IPS-NIHi11 (cell line): ENCODE measurements at regions not wholly inside any gene's neighbourhood (a gene's known extent, or its start where the extent isn't known, plus 50 kb on each side); places are given as distances from the start of the nearest gene placed in this dataset.
"Not testable (repeated sequence)": the region's sequence is repeated elsewhere in the genome, so short reads cannot be mapped to it uniquely, and the experiment has no call there.

Experiments used
- DNase-seq: peaks from one replicate; pipeline ENCODE4 v3.0.0; 2012; ENCODE audit warnings: mixed read lengths, low spot score

DNA sequence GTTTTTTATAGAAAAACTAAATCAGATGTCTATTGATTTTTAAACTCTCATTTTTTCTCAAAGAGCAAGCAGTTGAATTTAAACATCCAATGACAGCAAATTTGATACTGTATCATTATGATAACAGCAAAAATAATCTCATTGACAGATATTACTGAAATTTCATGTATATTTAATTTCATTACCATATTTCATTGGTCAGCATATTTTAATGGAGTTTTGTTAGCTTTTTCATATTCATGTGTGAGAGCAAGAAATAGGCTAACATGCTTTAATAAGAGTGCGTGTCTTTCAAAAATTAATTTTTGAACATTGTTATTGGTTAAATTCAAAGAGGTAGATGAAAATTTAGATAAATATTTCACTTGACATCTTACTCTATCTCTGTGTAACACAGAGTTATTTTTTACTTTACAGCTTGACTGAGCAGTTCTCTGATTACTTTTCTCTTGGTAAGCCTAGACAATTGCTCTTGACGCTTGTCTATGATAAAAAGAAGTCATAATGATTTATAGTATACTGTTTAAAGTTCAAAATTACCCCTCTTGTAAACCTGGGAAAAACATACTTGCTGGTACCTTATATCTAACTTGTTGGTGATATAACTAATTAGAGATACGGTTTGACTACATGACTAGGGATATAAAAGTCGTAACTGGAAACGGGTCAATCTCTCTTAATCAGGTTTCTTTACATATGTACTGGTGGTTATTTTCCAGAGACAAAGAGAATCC, 732.3 kb upstream of the NCAM2 start:
- no peak for DNase-seq

DNA sequence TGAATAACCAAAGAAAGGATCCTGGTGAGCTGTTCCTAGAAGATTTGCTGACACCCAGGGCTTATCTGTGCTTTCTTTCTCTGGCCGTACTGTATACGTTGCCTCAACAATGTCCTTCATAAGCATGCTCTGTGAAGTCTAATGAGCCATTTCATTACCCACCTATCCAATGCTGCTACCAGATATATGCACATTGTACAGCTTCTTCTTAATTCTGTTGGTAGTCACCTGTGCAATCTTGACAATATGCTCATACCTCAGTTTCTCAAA, 731.8 kb upstream of the NCAM2 start:
- no peak for DNase-seq

DNA sequence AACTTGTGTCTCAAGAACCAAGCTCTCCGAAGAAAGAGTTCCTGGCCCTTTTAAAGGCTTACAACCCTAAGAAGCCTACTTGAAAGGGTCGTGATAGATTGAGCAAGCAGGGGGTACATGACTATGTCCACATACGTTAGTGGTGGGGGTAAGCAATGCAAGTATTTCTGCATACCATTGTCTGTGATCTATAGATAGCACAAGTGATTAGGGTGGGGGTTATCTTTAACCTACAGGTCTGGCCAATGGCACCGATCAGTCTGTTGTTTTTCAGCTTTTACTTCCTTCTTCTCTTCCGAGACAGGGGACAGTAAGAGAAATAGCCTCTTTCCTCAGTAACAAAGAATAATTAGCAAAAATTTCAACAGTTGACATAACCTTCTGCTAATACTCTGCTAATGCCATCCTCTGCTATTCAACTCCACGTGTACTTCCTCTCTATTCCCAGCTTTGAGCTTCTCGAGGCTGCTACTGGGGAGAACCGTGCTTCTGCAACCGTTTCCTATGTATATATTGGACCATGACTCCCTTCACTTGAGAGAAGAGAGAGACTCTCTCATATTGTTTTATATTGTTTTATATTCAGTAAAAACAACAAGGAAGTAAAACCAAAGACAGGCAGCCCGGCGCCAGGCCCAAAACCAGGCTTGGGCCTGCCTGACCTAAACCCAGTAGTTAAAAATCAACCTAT, 727.7 kb upstream of the NCAM2 start:
- no peak for DNase-seq

DNA sequence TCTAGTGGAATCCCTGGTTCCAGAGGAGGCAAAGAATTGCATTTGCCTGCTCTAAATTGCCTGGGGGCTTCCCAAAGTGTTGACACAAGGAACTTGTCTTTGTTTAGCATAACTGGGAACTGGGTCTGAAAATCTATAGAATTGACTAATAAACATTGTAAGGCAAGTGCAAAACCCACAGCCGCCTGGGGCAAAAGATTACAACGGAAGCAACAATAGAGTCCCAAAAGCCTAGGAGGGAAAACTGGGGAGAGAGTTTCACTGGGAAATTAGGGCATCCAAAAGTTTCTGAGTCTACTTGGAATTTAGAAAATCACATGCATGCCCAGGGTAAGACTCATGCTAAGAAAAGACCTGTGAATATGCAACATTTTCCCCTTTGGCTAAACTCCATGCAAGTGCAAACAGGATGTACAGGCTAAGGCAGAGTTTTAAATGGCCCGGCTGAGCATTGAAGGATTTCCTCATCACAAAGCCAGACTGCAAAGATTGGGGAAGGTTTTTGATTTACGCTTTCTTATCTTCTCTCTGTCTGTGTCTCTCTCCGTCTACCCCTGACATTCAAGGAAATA, 725.3 kb upstream of the NCAM2 start:
- DNase-seq = no peak

DNA sequence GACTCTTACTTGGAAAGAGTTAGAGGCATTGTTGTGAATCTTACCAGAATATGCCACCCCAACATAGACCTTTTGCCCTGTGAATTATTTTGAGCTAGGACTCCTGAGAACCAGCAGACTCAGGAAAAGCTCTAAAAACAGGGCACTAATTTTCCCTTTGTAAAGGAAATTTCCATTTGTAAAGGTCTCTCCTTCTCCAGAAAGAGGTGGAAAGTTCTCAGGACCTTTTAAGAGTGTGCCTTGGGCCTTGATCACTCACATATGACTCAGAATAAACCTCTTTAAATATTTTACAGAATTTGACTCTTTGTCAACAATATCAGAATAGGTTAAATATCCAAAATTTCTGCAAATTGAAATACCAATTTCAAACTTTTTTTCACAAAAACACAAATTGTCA, 721.8 kb upstream of the NCAM2 start:
- DNase-seq = no peak

DNA sequence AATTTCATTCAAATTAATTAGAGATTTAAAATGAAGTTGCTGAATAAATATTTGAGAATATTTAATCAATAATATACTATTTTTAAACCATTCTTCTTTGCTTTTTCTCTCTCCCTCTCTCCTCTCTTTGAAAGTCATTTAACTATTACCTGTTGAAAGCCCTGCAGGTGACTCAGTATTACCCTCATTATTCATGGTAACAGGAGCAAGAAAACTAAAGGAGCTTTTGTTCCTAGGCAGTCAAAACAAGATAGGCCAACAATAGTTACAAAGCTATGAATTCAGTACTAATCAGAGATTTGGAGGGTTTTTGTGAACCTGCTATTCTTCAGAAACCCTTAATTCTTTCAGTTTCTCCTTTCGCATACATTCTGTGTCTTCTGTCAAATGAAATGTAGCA, 721.3 kb upstream of the NCAM2 start:
- no peak for DNase-seq

DNA sequence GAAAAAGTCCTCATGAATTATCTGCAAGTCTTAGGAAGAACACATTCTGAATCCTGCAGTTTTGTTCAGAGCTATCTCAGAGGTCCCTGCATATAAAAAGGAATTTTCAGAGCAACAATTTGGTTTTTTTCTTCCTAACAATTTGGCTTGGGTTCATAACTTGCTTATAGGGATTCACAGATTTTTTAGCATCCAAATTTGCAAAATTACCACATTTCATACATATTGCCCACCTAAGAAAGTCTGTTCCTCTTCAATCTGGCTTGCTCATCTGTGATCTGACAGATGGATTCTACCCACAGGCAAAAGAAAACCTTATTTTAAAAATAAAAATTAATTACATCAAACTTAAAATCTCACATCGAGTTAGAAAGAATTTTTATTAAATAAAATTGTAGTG, 714.4 kb upstream of the NCAM2 start:
- DNase-seq = no peak

DNA sequence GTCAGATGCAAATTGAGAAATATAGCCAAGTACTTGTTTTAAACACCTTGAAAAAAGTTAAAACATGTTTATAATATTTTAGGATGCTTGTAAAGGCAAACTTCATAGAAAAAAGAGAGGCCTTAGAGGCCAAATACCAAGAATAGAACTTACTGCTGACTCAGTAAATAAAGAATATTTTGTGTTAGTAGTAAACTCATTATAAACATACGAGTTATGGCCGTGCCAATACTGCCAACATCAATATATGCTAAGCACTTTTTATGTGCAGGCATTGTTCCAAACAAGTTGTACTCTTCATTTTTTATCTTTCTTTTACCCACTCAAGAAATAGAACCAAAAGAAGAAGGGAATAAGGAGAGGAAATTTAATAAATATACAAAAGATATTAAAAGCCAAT, 705.9 kb upstream of the NCAM2 start:
- DNase-seq = no peak

DNA sequence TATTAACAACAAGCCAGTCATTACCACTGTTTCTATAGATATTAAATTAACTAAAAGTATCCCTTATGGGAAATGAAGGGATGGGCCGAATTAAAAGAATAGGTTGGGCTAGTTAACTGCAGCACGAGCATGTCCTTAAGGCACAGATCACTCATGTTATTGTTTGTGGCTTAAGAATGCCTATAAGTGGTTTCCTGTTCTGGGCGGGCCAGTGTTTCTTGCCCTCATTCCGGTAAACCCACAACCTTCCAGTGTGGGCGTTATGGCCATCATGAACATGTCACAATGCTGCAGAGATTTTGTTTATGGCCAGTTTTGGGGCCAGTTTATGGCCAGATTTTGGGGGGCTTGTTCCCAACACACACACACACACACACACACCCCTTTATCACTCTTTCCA, 705.4 kb upstream of the NCAM2 start:
- DNase-seq = not testable (repeated sequence)

DNA sequence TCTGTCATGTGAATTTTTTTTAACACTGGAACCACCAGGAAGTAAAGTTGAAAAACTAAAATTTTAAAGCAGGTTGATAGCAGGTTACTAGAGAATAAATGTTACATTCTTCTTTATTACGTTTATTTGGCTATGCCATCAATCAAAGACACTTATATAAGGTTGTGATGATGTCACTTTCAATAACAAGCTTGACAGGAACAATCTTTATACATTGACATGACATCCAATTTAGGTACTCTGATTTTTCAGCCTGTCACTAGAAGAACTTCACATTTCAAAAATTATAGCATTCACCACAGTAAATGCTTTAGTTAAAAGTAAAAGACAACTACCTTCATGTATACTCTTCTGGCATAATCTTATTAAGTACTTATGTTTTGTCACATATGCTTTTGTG, 696.8 kb upstream of the NCAM2 start:
- DNase-seq = no peak

DNA sequence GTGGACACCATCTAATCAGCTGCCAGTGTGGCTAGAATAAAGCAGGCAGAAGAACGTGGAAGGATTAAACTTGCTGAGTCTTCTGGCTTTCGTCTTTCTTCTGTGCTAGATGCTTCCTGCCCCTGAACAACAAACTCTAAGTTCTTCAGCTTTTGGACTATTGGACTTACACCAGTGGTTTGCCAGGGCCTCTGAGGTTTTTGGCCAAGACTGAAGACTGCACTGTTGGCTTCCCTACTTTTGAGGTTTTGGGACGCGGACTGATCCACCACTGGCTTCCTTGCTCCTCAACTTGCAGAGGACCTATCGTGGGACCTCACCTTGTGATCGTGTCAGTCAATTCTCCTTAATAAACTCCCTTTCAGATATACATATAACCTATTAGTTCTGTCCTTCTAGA, 696.1 kb upstream of the NCAM2 start:
- DNase-seq = no peak

DNA sequence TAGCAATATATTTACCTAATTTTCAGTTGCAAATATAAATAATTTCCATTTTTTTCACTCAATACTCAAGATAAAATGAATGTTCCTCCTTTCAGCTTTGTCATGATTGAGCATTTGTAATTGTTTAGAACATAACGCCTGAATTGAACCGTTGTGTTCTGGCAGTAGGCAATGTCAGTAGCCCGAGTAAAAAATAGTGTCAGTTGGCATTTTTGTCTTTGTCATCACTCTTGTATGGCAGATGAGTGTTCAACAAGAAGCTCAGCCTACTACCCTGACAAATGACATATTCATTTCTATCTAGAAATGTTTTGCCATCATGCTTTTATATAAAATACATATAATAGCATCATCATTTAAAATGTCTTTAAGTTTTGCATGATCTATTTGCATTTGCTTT, 691.4 kb upstream of the NCAM2 start:
- no peak for DNase-seq

DNA sequence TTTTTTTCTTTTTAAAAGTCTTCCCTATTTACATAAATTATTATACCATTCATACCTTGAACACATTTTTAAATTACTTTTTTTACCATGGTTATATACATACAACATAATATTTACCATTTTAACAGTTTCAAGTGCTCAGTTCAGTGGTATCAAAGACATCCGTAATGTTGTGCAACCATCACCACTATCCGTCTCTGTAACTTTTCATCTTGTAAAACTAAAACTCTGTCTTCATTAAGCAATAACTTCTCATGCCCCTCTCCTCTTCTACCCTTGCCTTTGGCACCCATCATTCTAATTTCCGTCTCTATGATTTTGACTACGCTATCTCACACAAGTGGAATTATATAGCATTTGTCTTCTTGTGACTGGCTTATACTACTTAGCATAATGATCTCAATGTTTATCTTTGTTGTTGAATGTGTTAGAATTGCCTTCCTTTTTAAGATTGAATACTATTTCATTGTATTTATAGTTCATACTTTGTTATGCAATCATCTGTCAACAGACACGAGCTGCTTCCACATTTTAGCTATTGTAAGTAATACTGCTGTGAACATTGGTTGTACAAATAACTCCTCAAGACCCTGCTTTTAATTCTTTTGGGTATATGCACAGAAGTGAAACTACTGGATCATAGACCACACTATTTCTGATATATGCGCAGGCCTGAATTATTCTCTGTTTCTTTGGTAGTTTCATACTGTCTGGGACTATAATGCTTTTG, 689.5 kb upstream of the NCAM2 start:
- no peak for DNase-seq

DNA sequence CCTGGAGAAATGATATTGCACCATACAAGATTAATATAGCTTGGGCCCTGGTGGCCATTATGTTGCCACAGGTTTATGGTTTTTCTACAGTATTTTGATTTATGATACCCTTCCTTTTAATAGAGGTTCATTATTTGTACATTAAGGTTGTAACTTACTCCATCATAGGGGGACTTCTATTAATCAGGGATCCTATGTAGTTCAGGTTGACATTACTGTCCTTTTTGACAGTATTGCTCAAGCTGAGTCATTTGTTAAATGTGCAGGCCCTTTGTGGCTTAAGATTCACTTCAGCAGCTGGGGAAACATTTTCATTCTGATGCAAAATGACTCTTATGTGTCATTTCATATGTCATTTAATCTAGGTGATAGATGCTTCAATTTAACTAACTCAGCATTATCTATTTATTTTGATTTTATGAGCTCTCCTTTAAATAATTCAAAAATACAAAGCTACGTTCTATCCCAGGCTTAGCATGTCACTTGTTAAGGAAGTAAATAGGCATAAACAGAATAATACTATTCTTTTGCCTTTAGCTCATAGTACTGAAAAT, 686.9 kb upstream of the NCAM2 start:
- no peak for DNase-seq

DNA sequence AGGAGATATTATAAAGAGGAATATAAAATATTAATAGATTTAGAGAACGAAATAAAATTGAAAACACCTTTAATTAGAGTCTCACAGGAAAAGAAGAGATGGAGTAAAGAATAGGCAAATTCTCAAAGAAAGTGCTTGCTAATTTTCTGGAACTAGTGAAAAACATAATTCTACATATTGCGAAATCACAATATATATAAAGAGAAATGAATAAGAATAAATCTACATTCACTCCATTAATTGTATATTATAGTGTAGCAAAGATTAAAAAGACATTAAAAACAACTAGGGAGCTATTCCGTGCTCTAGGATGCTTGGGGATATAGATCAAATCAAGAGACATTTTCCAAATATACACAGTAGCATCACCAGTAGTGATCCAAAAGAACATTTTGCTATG, 685.2 kb upstream of the NCAM2 start:
- no peak for DNase-seq

DNA sequence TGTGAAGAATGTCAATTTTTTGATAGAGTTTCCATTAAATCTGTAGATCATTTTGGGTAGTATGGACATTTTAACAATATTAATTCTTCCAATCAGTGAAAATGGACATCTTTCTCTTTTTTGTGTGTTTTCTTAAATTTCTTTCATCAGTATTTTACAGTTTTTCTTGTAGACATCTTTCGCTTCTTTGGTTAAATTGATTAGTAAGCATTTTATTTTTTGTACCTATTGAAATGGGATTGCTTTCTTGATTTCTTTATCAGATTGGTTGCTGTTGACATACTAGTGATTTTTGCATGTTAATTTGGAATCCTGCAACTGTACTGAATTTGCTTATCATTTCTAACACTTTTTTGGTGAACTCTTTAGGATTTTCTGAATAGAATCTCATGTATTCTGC, 683.2 kb upstream of the NCAM2 start:
- no peak for DNase-seq

DNA sequence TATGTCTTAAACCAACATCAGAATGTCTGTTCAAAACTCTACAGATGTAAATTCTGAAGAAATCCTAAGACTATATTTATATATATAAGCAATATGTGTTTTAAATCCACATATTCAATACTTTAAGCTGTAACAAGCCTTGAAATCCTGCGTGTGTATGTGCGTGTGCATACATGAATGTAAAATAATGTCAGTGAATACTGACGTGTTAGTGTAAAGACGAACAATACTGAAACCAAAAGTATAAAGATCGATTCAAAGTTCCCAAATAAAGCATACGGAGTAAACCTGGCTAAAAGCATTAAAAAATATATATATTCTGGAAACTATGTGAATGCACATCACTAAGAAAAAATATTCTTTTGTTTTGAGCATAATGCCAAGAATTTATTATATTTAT, 668.6 kb upstream of the NCAM2 start:
- no peak for DNase-seq

DNA sequence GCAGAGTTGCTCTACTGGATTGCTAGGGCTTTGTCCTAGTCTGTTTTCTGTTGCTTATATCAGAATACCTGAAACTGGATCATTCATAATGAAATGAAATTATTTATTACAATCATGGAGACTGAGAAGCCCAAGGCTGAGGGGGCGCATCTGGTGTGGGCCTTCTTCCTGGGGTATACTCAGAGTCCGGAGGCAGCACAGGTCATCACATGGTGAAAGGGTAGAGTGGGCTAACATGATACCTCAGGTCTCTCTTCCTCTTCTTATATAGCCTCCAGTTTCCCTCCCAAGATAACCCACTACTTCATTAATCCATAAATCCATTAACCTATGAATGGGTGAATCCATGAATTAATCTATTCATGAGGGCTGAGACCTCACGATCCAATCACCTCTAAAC, 667.6 kb upstream of the NCAM2 start:
- no peak for DNase-seq

DNA sequence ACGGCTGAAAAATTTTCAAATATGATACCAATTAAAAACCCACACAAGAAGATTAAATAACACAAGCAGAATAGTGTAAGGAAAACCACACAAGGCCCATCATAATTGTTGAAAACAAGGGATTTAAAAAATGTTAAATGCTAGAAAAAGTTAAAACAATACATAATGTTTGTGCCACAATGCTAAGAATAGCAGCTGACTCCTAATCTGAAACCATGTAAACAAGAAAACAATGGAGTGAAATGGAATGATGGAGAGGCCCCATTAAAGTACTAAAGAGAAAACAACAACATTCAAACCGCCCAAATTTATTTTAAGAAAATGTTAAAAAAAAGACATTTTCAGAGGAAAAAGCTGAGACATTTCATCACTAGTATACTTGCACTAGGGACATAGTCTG, 663.6 kb upstream of the NCAM2 start:
- no peak for DNase-seq

DNA sequence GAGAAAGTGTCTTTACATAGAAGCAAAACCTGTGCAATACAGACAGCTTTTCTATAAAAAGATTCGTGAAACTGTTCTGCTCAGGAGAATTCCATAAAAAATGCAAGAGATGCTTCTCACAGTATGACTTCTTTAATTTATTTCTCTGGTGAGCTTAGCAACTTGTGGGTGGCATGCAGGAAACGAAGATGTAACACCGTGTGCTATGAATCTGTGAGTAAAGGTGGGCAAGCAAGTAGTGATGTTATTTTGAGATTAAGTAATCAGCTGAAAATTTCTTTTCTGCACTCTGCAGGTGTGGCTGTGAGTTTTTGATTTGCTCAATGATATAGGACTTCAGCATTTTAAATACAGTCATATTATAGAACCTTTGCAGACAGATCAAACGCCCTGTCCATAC, 656.8 kb upstream of the NCAM2 start:
- no peak for DNase-seq

DNA sequence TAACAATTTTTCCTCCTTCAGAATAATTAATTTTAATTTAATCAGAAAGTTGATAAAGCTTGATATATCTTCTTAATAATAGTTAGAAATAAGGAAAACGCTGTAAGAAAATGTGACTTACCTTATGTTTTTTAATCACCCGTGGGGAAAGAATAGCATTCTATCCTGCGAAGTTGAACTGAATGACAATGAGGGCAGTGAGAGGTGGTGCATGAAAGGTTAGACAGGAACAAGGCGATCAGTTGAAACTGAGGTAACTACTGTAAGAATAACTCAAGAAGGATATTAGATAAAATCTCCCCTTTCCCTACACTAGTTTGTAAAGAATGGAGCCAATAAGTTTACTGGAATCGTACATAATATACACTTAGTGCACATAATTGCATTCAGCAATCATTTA, 655.0 kb upstream of the NCAM2 start:
- DNase-seq = no peak

DNA sequence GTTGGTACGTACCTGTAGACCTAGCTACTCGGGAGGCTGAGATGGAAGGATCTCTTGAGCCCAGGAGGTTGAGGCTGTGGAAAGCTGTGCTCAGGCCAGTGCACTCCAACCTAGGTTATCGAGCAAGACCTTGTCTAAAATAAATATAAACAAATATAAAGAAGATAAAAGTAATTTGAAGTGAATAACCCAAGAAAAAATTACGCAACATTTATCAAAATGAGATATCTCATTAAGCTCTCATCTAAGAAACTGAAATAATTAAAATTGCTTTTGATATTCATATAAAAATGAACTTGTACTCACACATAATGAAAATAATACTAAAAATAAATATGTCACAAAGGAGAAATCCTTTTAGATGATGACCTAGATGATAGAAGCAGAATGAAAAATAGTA, 647.1 kb upstream of the NCAM2 start:
- no peak for DNase-seq

DNA sequence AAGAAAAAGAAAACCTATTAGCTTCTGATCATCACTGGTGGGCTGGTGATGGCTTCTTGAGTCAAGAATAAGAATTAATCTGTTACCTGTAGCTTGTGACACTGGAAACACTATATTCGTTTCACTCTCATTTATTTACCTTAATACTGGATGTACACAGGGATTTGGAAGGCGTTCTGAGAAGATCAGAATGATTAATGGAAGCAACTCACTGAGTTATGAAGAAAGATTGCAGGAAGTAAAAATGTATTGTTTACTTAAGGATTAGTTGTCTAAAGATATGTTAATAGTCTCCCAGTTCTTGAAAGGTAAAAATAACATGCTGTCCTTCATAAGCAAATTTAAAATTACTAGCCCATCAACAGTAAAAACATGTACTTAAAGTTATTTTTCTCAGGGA, 644.9 kb upstream of the NCAM2 start:
- DNase-seq = no peak
